ENCODE measurements at regions not wholly inside any gene's neighbourhood (a gene's known extent, or its start where the extent isn't known, plus 50 kb on each side); places are given as distances from the start of the nearest gene placed in this dataset.

DNA sequence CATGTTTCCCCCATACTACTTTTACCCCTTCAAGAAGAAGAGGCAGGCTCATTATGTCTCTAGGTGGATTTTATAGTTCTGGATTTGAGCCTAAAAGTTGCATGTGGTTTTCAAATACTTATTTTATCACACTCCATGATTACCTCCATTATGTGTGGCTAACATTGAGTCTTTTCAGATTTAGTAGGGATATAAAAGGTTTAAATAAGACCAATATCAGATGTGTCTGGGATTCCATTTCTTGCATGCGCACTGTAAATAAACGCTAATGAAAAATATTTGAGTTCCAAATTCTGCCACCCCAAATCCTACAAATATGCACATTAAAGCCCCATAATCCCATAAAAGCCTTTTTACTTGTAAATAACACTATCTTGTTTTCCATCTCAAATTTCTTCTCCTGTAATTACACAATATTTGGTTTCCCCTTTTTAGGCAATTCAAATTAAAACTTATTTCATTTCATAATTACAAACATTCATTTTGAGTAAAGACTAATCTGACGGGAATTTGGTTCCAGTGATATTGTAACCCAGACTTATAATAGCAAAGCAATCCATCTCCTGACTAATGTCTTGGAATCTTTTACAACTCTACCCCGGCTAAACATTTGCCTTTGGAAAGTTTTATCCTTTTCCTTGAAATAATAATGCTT lies 600.0 kb downstream of the SLC4A3 start:
- no peak for DNase-seq

GRCh38 chr2:220228310-220229006 lies 601.0 kb downstream of the SLC4A3 start:
- no peak for DNase-seq

- DNase-seq, result no peak
These were observed 613.2 kb downstream of the SLC4A3 start for GRCh38 chr2:220240641-220241040.

DNA sequence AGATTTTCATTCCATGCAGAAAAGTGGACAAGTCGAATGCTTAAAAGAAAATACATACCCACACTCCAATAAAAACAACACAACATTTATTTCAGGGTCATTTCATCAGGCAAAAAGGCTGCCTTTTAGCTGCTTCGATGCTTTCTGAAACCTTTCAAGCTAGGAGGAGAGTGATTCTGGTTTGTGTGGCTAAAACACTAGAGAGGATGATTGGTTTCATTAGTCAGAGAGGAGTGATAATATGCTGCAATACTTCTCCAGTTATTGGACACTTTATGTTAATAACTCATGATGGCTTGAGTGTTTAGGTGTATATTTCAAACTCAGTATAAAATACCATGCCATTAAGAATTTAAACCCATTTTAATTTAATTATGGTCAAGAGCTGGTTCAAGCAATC lies 614.0 kb downstream of the SLC4A3 start:
- DNase-seq, result no peak

DNA sequence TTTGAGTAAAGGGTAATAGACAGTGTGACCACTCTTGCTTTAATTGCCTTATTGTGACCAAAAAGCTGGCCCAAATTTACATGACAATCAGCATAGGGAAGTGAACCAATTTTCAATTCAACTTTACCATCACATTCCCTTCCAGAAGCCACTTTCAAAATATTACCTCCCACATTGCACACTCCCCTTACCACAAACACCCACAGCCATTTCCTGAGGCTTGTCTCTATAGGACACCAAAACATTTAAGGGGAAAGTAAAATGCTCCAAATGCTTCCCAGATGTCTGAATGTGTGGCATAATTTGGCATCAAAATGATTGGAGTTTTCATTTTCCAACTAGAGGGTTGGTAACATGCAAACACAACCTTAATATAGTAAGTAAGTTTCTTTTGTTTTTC lies 616.1 kb downstream of the SLC4A3 start:
- no peak for DNase-seq

- DNase-seq, result no peak
These were observed 619.0 kb downstream of the SLC4A3 start for GRCh38 chr2:220246386-220246785.

DNA sequence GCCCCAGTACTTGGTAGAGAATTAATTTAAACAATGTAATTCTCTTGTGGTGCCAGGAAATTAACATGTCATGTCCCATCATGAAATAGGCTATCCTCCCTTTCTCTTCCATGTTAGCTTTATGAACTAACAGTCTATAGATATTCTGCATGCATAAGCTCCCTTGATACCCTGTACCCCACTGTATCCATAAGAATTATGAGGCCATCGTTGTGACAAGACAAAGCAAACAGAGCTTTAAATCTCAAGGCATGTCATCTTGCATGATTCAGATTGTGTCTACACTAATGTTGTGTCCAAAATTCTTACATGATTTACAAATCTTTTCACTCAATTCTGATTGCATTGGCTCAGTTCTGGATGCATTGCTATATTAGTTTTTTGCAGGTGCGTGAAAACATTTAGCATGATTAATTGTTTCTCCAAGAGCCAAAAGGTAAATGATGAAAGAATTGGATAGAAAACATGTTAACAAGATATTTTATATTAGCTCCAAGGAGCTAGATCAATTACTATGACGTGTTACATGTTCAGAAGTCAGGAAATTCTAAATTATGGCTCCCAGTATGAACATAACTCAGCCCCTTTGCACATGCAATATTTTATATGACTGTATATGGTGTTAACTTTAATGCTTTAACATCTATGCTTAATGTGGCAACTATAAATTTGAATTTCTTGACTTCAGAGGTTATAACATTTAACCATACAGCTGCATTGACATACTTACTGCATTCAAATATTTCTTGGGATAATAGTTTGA lies 620.3 kb downstream of the SLC4A3 start:
- no peak for DNase-seq

DNA sequence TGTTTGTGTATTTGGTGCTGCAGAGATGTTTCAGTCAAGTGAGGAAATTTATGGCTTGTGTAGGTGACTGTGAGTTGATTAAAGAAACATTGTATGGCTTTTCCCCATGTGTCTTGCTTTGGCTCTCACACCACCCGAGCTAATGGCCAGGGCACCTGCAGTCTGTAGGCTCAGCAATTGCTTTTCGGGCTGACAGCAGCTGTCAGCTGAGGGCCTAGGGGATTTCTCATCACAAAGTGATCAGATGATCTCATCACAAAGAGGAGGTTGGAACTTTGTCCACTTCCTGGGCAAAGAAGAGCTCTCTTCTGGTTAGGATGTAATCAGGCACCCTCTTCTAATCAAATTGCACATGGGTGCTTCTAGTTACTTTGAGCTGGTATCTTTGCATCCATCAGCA lies 632.2 kb downstream of the SLC4A3 start:
- no peak for DNase-seq

GRCh38 chr2:220263300-220263699 lies 635.9 kb downstream of the SLC4A3 start:
- DNase-seq, result no peak

- no peak for DNase-seq
These were observed 641.9 kb downstream of the SLC4A3 start for GRCh38 chr2:220269367-220269766.

DNA sequence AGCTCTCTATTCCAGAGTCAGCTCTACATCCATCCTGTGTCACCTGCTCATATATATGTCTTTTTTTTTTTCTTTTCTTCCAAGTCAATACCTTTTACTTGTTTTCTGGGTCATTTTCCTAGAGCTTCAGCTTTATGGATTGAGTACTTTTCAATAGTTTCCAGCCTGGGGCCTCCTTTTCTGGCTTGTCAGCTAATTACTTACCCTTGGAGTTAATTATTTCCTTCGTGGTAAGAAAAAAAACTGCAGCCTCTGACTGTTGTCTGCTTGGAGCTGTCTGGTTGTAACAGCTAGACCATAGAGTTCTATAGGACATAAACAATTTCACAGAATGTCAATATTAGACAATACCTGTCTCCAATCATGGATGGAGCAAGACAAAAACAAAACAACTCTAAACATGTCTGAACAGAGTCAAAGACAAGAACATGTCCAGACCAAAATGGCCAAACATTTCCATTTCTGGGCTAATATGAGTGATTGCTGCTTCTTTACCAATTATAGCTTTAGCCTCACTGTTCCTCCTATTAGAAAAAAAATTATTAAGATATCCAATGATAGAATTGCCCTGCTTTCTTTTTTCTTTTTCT lies 643.1 kb downstream of the SLC4A3 start:
- no peak for DNase-seq

- no peak for DNase-seq
These were observed 645.2 kb downstream of the SLC4A3 start for GRCh38 chr2:220272656-220273055.

DNA sequence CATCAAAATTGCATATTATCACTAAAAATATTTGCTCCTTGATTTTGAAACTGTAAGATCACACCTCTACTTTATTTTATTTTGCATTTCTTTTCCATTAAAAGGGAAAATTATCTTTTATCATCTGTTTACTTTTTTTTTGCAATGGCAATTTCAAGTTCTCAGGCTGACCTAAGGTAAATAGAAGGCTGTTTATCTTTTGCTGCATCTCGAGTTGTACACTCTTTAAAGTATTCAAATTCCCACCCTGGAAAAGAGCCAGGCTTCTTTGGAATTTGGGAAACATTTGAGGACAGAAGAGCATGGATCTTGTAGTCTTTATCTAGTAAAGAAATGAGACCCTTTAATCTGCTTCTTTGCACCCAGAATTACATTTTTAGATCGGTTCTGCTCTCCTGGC lies 645.7 kb downstream of the SLC4A3 start:
- no peak for DNase-seq

GRCh38 chr2:220275454-220275853 lies 648.0 kb downstream of the SLC4A3 start:
- no peak for DNase-seq

DNA sequence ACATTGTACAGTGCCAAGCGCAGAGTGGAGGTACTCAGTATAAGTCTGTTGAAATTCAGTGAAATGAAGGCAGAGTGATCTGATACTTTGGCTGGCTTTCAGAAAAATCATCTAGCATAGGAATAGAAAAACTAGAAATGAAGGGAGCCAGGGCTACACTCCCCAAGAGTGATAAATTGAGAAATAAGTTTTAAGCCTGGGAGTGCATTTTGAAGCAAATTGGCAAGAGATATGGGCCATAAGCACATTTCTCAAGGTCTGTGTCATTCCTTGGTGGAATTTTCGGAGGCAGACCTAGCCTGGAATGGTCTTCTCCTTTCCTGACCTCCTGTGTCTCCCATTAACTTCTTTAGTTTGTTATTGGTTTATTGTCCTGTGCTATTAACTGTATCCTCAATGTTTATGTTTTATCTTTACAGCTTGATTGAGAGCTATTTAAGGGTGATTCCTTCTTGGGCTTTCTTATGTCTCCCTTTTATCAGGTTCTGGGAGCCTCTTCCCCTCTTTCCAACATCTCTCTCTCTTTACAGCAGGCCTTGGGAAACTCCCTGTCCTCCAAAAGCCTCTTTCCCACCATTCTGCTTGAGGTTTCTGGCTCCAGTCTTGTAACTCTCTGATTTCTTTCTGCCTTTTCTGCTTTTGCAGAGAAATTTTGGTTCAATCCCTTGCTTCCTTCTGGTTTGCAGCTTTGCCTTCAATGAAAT lies 649.5 kb downstream of the SLC4A3 start:
- no peak for DNase-seq

GRCh38 chr2:220277445-220277975 lies 650.1 kb downstream of the SLC4A3 start:
- DNase-seq, result no peak

DNA sequence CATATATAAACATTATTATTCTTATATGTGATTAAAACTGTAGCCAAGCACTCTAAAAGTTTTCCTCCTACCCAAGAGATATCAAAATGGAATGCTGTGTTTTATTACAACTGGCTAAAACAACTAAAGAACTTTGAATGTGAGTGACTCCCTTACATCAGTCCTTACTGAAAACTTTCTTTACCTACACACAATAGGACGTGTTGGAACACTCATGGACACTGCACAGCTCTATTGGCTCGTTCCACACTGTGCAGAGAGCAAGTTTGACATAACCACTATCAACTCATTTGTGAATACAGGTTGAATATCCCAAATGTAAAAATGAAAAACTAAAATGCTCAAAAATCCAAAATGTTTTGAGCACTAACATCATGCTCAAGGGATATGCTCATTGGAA lies 650.6 kb downstream of the SLC4A3 start:
- no peak for DNase-seq

DNA sequence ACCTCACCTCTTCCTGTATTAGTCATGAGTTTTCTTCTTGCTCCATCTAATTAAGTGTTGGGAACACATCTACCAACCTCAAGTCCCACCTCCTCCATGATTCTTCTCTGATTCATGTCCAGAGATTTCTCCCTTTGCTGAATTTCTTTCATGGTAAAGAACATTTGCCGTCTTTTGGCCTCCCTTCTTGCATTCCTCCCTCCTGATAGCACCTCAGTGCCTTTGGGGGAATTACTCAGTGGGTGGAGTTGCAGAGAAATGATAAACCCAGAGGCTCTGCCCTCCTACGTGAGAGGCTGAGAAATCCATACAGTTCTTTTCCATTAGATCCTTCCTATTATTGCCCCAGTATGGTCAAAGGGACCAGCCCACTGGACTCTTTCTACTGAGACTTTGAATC lies 651.9 kb downstream of the SLC4A3 start:
- no peak for DNase-seq

DNA sequence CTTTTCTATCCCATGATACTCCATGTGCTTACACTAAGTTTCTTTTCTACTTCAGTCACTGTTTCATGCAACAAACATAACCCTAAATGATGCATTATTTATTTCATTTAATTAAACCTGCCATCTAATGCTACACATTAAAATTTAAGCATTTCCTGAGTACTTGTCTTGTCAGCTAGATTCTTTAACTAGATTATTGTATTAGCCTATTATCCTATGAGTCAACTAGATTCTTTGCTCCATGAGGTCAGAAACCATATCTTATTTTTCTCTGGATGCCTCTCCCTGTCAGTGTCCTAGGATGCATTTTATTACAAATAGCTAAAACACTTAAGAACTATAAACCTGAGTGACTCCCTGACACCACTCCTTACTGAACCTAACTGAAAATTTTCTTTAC lies 652.4 kb downstream of the SLC4A3 start:
- DNase-seq, result no peak

- no peak for DNase-seq
These were observed 653.3 kb downstream of the SLC4A3 start for GRCh38 chr2:220280736-220281135.

DNA sequence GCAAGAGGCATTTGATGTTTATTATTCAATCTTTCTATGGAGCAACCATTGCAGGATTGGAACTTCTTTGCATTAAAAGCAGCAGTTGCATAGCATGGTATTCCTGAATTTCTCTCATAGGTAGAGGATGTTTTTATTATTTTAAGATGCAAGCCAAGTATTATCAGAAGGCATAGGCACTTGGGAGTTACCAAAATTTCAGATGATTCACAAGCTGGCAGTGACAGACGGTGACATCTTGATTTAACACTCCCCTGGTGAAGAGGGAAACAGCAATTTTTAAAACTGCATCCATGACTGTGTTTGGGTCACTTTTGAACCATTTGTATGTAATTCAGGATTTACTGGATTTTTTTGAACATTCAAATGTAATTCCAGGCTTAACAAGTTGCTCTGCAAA lies 654.3 kb downstream of the SLC4A3 start:
- DNase-seq, result no peak

DNA sequence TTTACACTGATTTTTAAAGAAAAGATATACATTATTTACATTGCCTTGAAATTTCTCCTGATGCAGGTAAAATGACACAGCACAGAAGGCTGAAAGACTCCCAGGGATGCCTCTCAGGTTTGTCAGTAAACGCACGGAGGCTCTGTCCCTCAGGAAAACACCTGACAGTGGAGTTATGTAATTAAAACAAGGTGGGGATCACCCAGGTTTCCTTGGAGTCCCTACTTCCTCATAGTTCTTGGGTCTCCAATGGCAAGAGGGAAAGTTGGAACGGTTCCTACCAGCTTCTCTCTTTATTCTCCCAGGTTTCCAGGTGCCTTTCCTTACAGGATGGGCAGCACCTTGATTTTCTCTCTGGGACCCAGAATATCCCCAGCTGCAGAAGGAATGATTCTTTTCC lies 654.8 kb downstream of the SLC4A3 start:
- DNase-seq, result no peak

Measured in occipital lobe (tissue), 1 donor.